Thymus (tissue), 11 donors: ENCODE measurements at regions not wholly inside any gene's neighbourhood (a gene's known extent, or its start where the extent isn't known, plus 50 kb on each side); places are given as distances from the start of the nearest gene placed in this dataset.

ENCODE experiments used
- DNase-seq, 9 donors: peaks; one replicate each; pipeline ENCODE4 v3.0.0-alpha.2; 2013; ENCODE audit warnings: low spot score in 9 of 9, low read depth in 6 of 9, missing footprints in 1 of 9
- H3K27ac ChIP-seq, 2 donors: one replicate each; pipeline ENCODE4 v1.5.1; 2013; ENCODE audit warnings: control low read depth in 1 of 2, low read depth in 1 of 2, low read length in 1 of 2, mild to moderate bottlenecking in 1 of 2, moderate library complexity in 1 of 2
- H3K27me3 ChIP-seq, 2 donors: one replicate each; pipeline ENCODE4 v1.5.1; 2013; ENCODE audit warnings: low read length in 1 of 2; ENCODE audit not compliant: control insufficient read depth in 2 of 2, insufficient read depth in 1 of 2
- H3K36me3 ChIP-seq, 2 donors: one replicate each; pipeline ENCODE4 v1.5.1; 2013; ENCODE audit warnings: low read length in 1 of 2, mild to moderate bottlenecking in 1 of 2, moderate library complexity in 1 of 2; ENCODE audit not compliant: control insufficient read depth in 2 of 2, insufficient read depth in 2 of 2
- H3K4me1 ChIP-seq, 2 donors: one replicate each; pipeline ENCODE4 v1.5.1; 2013; ENCODE audit warnings: low read length in 2 of 2; ENCODE audit not compliant: control insufficient read depth in 2 of 2, insufficient read depth in 2 of 2
- H3K4me3 ChIP-seq, 2 donors: one replicate each; pipeline ENCODE4 v1.5.1; 2013; ENCODE audit warnings: low read length in 2 of 2, control low read depth in 1 of 2, mild to moderate bottlenecking in 1 of 2
- H3K9me3 ChIP-seq, 2 donors: one replicate each; pipeline ENCODE4 v1.5.1; 2013; ENCODE audit warnings: low read length in 1 of 2, mild to moderate bottlenecking in 1 of 2; ENCODE audit not compliant: control insufficient read depth in 2 of 2, insufficient read depth in 1 of 2
- WGBS: extraction: QIAGEN DNeasy Blood & Tissue Kit; methylation state at CpG from one replicate; pipeline ENCODE4 v1.1.7; 2013; 5-methylcytosine and 5-hydroxymethylcytosine counted together
- donor health status: healthy.

GRCh38 chr15:25134546-25134945, 179.8 kb downstream of the SNRPN start:
- Histone ChIP-seq H3K4me3 (no peak overlapping the region), H3K9me3 (no peaks in the 10 kb centered on the region), H3K36me3 (no peaks in the 10 kb centered on the region), H3K27me3 (no peaks in the 10 kb centered on the region), H3K4me1 (no peaks in the 10 kb centered on the region), H3K27ac (no peak overlapping the region)
- WGBS: 77% methylated on average over 2 of the region's 2 CpGs
- no peak for DNase-seq

DNA sequence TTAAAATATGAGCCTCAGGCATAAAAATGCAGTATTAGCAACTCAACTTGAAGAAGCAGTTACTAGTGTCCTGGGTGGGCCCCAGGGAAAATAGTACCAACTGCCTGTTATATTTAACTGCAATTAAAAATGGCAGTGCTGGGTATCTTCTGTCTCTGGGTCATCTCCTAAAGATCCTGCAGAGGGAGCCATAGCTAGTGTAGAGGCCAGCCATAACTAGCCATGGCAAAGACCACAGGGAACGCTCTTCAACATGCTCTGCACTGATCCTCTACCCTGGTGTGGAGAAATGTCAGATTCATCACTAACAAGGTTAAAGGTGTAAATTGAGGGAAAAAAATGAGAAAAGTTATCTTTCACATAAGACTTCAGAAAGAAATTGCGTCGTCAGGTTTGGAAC, 181.3 kb downstream of the SNRPN start:
- no peak for DNase-seq
- Histone ChIP-seq H3K27me3 (no peaks in the 10 kb centered on the region), H3K4me1 (no peaks in the 10 kb centered on the region), H3K27ac (no peak overlapping the region), H3K36me3 (no peaks in the 10 kb centered on the region), H3K4me3 (no peak overlapping the region), H3K9me3 (no peaks in the 10 kb centered on the region)
- WGBS: 88% methylated on average over 3 of the region's 3 CpGs

DNA sequence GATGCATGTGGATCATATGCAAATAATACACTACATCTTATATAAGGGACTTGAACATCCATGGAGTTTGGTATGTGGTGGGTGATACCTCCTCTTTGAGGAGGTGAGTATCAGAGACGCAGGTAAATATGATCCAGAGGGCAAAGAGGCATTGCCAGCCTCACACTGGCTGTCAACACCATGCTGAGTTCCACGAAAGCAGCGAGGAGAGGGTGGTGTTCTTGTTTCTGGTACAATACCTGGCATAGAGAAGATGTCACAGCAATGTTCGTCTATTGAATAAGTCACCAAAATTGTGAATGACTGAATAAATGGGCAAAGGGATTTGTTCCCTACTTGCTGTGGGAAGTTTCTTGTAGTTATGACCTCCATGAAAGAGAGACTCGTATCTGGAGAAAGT, 182.2 kb downstream of the SNRPN start:
- H3K4me3 ChIP-seq: no peak overlapping the region
- no peak for DNase-seq
- no peaks in the 10 kb centered on the region for H3K4me1 ChIP-seq
- H3K36me3 ChIP-seq: no peaks in the 10 kb centered on the region
- 81% methylated on average over 5 of the region's 5 CpGs for WGBS
- H3K9me3 ChIP-seq: no peaks in the 10 kb centered on the region
- H3K27me3 ChIP-seq: no peaks in the 10 kb centered on the region
- H3K27ac ChIP-seq: no peak overlapping the region

GRCh38 chr15:25169318-25169717, 214.5 kb downstream of the SNRPN start:
- no peaks in the 10 kb centered on the region for H3K36me3 ChIP-seq
- no peaks in the 10 kb centered on the region for H3K27me3 ChIP-seq
- H3K9me3 ChIP-seq: peaks cover 11 to 42% of the 10 kb centered on the region in 2 donors
- H3K27ac ChIP-seq: no peak overlapping the region
- WGBS: 92% methylated on average over 15 of the region's 15 CpGs
- H3K4me1 ChIP-seq: no peaks in the 10 kb centered on the region
- DNase-seq: no peak
- no peak overlapping the region for H3K4me3 ChIP-seq

DNA sequence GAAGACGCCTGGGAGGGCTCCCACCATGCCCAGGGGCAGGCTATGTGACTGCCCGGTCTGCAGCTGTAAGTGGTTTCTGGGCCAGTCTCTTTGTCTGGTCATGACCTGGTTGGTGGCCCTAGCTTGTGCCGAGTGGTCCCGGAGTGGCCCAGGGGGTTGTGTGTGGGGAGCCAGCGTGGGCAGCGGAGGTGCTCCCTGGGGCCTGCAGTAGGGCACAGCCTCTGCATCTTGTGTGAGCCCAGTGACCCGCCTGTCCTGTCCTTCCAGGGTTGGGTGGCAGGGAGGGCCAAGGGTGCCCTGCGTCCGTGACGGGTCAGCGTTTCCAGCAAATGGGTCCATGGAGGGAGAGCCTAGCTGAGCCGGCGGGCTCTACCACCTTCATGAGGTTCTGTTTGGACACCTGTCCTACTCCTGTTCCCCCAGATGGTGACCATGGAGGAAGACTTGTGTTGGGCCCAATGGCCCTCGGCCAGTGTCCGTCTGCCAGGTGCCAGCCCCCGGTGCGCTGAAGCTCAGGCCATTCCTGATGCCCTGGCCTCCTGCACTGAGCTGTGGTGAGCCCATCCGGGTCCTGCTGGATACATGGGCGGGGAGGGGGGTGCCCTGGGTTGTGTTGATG, 215.4 kb downstream of the SNRPN start:
- H3K9me3 ChIP-seq: peaks cover 15 to 46% of the 10 kb centered on the region in 2 donors
- H3K27me3 ChIP-seq: no peaks in the 10 kb centered on the region

DNA sequence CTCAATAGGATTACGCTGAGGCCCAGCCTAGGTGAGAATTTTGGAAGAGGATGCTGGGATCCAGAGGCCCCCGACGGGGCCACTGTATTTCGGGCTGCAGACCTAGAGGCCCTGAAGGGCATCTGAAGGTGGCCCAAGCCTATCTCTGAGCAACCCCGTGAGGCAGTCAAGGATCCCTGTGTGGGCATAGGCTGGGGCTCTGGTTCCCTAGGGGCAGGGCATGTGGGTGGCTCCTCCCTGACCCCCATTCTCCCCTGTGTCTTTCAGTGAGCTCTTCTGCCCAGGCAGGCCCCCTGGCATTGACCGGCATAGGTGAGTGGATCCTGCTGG, 216.0 kb downstream of the SNRPN start:
- WGBS: 92% methylated on average over 6 of the region's 6 CpGs
- H3K36me3 ChIP-seq: no peaks in the 10 kb centered on the region
- H3K27me3 ChIP-seq: no peaks in the 10 kb centered on the region
- no peaks in the 10 kb centered on the region for H3K4me1 ChIP-seq
- H3K27ac ChIP-seq: no peak overlapping the region
- H3K9me3 ChIP-seq: peaks cover 15 to 51% of the 10 kb centered on the region in 2 donors
- DNase-seq: no peak
- H3K4me3 ChIP-seq: no peak overlapping the region

More for the DNA sequence above, 215.4 kb downstream of the SNRPN start:
- Histone ChIP-seq H3K36me3 (no peaks in the 10 kb centered on the region), H3K4me3 (no peak overlapping the region), H3K4me1 (no peaks in the 10 kb centered on the region), H3K27ac (no peak overlapping the region)
- whole genome bisulfite sequencing: 87% methylated on average over 19 of the region's 19 CpGs
- no peak for DNase-seq

GRCh38 chr15:25171111-25171811, 216.5 kb downstream of the SNRPN start:
- H3K27me3 ChIP-seq: no peaks in the 10 kb centered on the region
- no peak overlapping the region for H3K4me3 ChIP-seq
- peaks cover 15 to 56% of the 10 kb centered on the region in 2 donors for H3K9me3 ChIP-seq
- no peaks in the 10 kb centered on the region for H3K4me1 ChIP-seq
- H3K36me3 ChIP-seq: no peaks in the 10 kb centered on the region
- no peak for DNase-seq
- 87% methylated on average over 10 of the region's 10 CpGs for WGBS
- no peak overlapping the region for H3K27ac ChIP-seq

- H3K27me3 ChIP-seq: no peaks in the 10 kb centered on the region
- peaks cover 16 to 64% of the 10 kb centered on the region in 2 donors for H3K9me3 ChIP-seq
- H3K27ac ChIP-seq: no peak overlapping the region
- no peaks in the 10 kb centered on the region for H3K4me1 ChIP-seq
- DNase-seq: no peak
- no peak overlapping the region for H3K4me3 ChIP-seq
- no peaks in the 10 kb centered on the region for H3K36me3 ChIP-seq
- 93% methylated on average over 9 of the region's 9 CpGs for WGBS
These were observed 217.3 kb downstream of the SNRPN start for GRCh38 chr15:25171856-25172687.

- H3K36me3 ChIP-seq: no peaks in the 10 kb centered on the region
- no peaks in the 10 kb centered on the region for H3K27me3 ChIP-seq
- WGBS: 84% methylated on average over 6 of the region's 6 CpGs
- no peaks in the 10 kb centered on the region for H3K4me1 ChIP-seq
- H3K9me3 ChIP-seq: peaks cover 18 to 71% of the 10 kb centered on the region in 2 donors
- no peak overlapping the region for H3K4me3 ChIP-seq
- no peak for DNase-seq
- no peak overlapping the region for H3K27ac ChIP-seq
These were observed 217.9 kb downstream of the SNRPN start for GRCh38 chr15:25172691-25173090.
